CMK (cell line): ENCODE measurements at regions not wholly inside any gene's neighbourhood (a gene's known extent, or its start where the extent isn't known, plus 50 kb on each side); places are given as distances from the start of the nearest gene placed in this dataset.

Experiments used
- DNase-seq: peaks from one replicate; pipeline ENCODE4 v3.0.0-alpha.2; 2010; ENCODE audit warnings: low read depth

DNA sequence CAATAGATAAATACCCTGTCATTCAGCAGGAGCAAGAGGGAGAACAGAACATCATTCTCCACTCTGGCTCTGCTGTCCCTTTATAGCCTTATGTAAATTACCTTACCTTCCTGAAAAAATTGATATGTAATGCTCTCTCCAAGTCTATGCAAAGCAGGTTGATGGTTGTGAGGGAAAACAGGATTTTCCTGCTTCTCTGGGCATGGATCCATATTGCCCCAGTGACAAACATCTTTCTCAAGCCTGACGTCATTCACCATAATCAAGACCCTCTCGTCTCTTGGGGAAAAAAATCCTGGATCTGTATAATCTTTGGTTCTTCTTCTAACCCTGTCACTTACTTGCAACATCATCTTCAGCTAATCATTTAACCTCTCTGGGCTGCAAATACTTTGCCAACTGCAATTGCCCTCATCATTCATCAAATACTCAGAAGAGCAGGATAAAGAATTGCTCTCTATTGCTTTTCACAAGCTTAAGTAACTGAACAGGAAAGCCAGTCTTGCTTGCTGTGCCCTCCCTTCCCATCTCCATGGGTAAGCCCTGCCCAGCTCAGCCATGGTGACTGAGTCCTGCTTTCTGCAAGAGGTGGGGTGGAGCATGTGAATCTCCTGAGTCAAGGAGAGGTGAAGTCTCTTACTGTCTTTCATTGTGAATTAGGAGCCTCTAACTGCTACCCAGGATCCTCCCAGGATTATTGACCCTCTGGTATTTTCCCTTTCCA is 123.7 kb upstream of the KLF7 start:
- no peak for DNase-seq

DNA sequence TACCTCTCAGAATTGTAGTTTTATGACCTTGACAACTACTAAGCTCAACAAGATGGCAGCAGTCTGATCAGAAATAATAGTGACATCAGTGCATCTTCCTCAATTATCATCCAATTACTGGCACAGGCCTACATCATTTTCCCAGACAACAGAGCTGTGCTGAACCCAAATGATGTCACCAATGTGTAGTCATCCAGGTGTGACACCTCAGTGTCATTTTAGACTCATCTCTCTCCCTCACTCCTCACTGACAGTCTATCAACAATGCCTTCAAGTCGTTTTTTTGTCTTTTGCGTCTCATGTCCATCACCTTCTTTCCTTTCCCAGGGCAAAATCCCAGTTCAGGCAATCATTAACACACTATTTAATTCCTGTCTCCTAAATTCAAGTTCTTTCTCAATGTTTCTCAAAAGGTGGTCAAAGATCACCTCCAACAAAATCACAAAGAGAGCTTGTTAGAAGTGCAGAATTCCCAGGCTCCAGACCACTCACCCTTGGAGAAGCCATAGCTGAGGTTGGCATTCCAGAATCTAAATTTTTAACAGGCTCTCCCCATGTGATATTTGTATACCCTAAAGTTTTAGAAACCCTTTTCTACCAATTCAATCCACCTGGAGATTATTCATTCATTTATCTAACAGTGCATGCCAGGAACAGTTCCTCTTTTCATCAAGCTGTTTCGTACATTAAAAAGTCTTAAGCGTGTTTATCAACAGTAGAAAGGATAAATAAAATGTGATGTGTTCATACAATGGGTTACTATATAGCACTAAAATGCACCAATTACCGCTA is 125.3 kb upstream of the KLF7 start:
- no peak for DNase-seq

DNA sequence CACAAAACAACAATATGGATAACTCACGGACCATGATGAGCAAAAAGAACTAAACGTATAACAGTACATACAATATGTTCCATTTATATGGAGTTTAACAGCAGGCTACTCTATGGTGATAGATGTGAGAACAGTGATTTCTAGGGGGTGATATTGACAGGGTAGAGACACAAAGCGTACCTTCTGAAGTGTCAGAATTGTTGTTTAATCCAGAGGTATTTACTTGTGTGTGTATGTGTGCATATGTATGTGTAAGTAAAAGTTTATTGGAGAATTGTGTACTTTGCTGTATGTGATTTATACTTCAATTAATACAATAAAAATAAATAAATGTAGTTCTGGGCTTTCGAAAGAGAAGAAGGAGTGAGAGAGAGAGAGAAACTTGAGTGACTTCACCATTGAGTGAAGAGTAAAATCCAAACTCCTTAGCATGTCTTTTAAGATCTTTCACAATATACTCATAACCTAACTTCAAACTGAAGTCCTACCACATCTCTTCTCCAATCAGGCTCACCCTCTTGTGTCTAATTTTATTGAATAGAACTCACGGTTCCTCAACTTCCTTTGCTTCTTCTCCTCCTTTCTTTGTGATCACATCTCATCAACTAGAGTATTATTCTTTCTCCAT is 126.0 kb upstream of the KLF7 start:
- no peak for DNase-seq

DNA sequence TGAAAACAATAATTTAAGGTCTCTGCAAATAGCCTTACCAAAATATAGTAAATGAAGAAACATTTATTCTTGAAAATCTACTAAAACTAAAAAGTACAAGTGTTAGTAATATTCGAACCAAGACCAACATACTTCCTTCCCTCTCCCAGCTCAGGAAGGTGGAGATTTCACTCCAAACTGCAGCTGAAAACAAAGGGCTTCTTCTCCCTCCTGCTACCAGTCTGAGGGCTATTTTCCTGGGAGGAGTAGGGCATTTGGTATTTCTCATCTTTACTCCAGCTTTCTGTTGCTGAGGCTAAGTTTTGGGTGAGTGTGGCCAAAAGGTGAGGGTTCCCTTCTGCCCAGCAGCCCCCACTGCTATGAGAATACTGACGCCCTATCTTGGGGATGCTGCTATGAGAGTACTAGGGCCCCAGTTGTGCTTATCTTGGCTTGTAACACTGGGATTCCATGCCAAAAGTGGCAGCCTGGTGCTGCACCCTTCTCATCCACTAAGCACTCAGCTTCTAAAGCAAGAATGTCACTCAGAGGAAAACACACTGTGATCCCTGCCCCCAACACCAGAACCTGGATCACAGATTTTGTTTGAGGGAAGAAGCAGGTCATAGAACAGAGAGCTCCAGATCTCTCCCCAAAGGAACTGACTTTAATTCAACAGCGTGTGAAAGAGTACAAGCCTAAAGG is 130.7 kb upstream of the KLF7 start:
- no peak for DNase-seq

DNA sequence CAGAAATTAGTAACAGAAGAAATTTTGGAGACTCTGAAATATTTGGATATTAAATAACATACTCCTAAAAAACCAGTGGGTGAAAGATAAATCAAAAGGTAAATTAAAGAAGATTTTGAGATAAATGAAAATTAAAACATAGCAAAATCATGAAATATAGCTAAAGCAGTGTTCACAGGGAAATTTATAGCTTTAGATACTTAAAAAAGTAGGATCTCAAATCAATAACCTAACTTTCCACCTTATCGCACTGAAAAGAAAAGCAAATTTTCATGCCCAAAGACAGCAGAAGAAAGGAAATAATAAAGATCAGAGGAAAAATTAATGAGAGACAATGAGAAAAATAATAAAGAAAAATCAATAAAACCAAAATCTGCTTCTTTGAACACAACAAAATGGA is 135.1 kb upstream of the KLF7 start:
- DNase-seq, result no peak

DNA sequence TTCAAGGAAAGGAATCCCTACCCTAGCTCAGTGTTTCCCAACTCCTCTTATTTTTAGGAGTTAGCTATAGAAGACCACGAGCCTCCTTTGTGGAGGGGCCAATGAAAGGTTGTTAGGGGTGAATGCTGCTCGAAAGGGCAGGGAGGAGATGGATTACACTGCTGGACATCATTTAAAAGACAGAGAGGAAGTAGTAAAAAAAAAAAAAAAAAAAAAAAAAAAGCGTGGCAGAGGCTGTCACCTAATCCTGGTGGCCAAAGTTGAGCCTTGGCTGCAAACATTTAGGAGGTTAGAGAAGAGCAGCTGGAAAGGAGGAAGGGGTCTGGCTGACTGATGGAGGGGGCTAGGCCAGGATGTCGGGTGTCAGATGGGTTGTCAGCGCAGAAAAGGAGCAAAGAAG is 139.0 kb upstream of the KLF7 start:
- no peak for DNase-seq

DNA sequence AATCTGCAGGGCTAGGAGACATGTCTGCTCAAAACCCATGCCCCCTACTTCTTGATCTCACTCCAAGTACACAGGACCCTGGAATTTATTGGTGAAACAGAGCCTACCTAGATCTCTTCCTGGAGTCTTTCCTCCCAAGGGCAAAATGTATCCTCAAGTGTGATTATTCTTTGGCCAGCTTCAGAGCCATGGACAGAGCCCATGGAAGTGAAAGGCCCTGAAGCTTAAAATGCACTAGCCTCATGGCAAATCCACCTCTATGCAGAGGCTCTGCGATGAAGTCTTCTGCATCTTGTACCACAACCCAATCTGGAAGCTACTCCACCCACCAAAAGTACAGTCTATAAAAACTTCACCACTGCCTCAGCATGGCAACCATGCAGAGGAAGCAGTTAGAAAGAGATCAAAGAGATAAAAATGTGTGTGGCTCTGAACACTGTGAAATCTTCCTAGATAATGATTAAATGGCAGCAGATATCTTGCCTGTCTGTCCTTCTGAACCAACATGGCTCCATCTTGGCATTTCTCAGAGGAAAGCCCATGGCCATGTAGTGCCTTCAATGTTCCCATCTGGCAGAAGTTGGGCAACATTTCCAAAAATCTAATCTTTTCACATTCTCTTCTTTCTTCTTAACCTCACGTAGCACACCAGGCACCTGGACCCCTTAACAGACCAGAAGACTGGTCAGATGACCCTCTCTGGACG is 142.9 kb upstream of the KLF7 start:
- DNase-seq, result no peak

DNA sequence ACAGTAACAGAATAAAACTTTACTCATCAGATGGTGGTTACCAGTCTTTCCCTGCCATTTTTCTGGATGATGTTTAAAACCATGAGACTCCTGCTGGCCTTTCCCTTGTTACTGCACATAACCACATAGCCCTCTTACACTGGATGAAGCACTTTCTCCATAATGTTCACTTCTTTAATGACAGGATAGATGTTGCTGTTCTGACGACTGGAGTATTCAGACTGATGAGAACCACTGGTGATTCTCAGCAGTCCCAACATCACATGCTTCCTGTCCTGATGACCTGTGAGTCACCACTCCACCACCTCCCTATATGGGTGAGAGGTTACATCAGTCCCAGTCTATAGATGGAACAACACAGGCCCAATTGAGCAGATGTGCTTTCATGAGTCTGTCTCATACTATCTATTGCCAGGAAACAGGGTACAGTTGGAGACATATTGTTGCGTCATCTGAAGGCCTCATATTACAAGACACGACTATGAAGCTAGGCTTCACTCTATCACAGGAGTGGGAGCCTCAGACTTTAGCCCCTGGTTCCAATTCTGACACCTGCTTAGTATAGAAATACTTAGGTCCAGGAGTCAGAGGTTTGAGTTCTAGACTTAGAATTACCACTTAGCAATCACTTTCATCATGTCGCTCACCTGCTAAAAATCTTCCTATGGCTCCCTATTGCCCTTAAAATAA is 145.7 kb upstream of the KLF7 start:
- no peak for DNase-seq

DNA sequence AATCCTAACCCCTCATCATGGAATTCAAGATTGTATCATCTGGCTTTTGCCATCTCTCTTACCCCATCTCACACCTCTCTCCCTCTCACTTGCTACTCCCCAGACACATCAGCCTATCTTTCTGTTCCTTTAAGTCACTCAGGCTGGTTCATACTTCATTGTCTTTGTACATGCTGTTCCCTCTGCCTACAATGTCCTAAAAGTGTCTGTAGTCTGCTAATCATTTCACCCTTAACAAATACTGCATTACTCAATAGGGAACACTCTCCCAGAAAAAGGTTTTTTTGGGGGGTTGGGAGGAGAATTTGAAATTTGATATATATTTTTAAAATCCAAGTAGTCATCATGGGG is 146.2 kb upstream of the KLF7 start:
- no peak for DNase-seq

DNA sequence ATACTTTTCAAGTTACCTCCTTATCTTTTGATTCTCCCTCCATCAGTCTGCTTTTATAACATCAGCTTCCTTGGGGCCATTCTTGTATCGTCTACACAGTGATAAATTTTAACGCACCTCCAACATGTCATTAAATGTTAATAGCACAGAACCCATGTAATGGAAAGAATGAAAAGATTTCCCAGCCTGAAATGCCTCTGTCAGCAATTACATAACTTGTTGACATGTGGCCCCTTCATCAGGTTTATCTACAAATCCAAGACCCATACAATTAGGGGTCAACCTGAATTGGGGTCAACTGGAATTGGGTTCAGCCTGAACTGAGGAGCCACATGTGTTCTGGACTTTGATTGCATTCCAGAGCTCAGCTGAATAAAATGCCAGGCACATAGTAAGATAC is 148.2 kb upstream of the KLF7 start:
- DNase-seq, result no peak

DNA sequence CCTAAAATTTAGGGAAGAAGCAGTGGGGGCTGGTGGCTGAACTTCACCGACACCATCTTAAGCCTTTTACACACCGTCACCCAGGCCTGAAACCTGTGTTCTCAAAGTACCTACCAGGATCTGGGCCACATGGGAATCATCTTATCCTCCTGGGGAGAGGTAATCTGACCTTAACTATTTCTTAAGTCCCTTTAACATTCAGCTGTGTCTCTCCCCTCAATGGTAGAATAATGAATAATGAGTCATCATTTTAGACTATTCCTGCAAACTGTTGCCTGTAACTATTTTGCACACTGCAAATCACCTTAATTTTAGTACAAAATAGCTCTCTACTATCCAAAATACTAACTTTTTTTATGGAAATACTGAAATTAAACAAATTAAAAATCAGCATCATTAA is 149.4 kb upstream of the KLF7 start:
- no peak for DNase-seq

DNA sequence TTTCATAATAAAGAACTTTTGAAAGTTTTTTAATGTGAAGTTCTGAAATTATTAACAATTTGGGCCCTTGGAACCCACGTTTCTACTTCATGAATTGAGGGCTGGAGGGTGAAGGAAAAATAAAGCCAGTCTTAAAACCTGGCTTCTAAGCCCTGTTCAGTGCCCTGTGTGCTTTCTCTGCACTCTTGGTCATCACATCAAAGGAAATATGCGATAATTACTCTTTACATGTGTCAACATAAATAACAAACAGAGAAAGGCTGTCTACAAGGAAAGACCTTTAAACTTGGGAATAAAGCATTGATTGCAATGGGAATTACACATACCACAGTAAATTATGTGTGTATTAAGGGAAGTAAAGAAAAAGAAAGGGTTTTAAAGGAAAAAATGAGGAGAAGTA is 150.7 kb upstream of the KLF7 start:
- no peak for DNase-seq

DNA sequence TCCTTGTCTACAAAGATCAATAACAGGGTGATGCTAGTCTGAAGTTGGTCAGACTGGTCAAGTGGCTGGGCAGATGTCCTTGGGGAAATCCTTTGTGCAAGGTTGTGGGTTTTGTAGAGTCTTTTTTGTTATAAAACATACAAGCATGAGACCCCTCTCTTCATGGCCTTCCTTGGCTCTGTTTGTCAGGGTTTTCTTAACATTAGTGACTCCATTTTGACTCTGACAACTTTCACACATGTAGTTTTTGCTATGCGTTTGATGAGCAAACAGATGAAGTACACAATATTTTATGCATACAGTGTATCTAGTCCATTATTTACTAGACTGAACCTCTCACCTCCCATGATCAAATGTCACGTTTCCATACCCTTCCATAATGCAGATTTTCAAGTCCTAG is 151.2 kb upstream of the KLF7 start:
- no peak for DNase-seq

DNA sequence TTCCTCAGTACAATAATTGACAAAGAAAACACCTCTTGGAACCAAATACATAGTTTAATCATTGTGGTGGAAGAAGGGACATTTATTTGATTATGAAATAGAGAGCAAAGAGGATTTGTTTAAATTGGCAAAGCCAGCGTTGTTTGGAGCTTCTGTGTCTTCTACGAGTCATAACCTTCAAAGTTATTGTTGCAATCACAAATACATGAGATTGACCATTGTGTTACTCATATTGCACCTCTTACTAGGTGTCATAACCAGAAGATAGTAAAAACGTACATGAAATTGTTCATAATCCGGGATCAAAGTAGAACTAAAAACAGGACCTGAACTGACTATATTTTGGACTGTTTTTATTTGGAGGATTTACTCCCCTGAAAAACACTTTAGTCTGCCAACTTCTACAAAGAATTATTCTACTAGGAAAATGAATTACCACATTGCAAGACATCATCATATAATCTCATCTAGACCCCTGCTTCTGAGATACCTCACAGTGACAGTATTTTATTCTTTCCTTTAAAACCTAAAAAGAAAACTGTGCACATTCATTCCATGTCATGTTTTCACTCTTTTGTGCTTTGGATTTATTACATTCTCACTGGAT is 151.7 kb upstream of the KLF7 start:
- no peak for DNase-seq

DNA sequence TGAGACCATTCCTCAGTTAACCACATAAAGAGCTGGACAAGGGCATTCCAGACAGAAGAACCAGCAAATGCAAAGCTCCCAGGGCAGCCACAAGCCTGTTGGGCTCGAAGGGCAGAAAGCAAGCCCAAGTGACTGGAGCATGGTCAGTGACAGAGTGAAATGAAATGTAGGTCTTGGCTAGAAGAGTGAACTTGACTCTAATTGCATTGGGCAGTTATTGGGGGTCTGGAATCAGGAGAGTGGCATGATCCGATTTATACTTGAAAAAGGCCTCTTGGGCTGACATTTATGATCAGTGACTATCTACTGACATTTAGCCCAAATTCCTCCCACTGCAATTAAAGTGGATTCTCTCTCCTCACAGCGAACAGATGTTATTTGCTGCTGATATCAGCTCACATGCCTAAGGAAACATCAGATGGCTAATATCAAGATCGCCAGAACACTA is 152.5 kb upstream of the KLF7 start:
- DNase-seq, result no peak

DNA sequence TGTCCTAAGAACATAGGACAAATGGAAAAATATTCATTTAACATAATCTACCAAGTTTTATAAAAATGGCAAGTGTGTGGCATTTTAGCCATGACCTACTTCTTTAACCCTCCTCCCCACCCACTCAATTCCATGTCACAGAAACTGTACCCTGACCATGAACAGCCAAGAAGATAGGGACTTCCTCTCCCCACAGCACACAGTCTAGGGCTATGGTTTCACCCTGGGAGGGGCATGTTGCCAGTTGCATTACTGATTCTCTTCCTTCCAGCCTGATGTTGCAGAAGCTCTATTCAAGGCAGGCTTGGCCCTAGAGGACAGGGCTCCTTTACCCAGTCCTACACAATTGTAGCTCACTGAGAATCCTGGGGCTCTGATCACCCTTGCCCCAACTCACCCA is 153.6 kb upstream of the KLF7 start:
- DNase-seq, result no peak

DNA sequence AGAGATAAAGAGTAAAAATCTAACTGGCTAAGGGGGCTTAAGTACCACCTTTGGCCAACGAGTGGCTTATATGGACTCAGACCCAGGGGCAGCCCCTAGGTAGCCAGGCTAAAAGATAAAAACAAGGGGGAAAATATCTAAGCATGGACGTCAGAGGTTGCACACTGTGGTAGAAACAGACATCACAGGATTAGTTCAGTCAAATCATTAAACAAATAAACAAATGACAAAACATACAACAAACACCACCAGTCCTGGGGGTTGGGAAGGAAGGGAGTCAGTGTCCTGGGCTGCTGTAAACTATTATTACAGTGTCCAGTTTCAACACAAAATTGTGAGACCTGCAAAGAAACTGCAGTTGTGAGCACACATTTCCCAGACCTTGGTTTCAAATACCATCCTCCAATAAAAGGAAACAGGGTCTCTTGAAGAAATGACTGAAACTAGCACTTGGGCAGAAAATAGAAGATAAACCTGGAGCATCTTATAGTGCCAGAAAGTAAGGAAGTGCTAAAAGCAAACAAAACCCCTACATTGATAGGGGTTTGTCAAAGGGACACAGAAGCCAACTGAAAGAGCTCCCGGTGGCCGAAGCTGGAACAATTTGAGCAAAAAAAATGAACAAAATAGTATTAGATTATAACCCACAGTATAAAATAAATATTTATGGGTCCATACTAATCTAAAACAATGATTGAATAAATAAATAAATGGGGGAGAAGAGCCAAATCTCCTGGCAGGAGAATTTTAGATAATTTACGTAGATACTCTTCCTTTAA is 154.8 kb upstream of the KLF7 start:
- DNase-seq, result no peak

DNA sequence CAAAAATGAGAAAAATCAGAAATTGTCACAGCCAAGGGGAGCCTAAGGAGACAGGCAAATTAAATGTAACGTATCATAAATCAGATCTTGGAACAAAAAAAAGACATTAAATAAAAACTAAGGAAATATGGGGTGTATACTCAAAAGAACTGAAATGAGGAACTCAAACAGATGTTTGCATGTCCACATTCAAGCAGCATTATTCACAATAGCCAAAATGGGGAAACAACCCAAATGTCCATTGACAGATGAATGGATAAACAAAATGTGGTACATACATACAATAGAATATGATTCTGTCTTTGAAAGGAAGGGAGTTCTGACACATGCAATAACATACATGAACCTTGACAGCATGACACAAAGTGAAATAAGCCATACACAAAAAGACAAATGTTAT is 155.8 kb upstream of the KLF7 start:
- DNase-seq, result no peak

DNA sequence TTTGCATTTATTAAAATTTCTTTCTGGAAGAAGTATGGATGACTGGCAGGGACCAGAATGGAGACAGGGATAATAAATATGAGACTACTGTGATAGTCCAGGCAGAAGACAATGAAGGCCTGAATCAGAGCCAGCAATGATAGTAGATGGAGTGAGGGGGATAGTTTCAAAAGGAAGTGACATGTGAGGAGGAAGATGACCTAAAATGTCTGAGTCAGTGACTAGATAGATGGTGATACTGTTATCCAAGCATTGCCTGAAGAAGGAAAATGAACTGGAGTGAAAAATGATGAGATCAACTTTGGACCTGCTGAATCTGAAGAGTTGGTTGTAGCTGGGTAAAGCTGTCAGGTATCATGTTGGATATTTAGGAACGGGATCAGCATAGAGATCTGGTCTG is 158.3 kb upstream of the KLF7 start:
- no peak for DNase-seq

DNA sequence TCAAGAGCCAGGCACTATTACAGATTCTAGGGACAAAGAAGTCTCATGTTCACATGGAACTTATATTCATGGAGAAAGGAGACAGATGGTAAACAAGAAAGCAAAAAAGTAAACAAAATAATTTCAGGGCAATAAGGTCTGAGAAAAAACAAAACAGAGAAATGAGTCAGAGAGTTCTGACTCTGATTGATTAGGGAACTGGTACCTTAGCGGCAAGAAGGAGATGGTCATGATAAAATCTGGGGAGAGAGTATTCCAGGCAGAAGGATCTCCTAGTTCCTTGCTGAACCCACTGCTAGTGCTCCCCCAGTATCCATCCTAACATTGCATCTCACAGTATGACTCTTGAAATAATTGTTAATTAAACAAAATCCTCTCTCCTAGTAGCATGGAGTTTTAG is 161.8 kb upstream of the KLF7 start:
- no peak for DNase-seq
